Coronary artery (tissue), 2 donors: ENCODE measurements at regions not wholly inside any gene's neighbourhood (a gene's known extent, or its start where the extent isn't known, plus 50 kb on each side); places are given as distances from the start of the nearest gene placed in this dataset.
A peak's percentile ranks its signal among the peaks of the same experiment; 100 is the strongest.
"Not testable (repeated sequence)": the region's sequence is repeated elsewhere in the genome, so short reads cannot be mapped to it uniquely, and the experiment has no call there.

Source experiments
- DNase-seq: peaks from one replicate; pipeline ENCODE4 v3.0.0-alpha.2; 2017; ENCODE audit warnings: low spot score
- H3K27ac ChIP-seq, 2 donors: fragments of 200-600 bp; sonication (generic); one replicate each; pipeline ENCODE4 v1.5.1; 2016 to 2019
- H3K4me3 ChIP-seq: fragments of 200-600 bp; sonication (generic); 2 replicates; pipeline ENCODE4 v1.5.1; 2016; ENCODE audit warnings: mild to moderate bottlenecking, moderate library complexity
- CTCF ChIP-seq: fragments of 200-600 bp; sonication (generic); IDR thresholded peaks from one replicate; pipeline ENCODE4 v1.5.1; 2019; ENCODE audit warnings: antibody characterized with exemption

GRCh38 chr16:66032841-66033240, 333.6 kb upstream of the CDH5 start:
- DNase-seq, result no peak
- no peak for TF ChIP-seq CTCF

GRCh38 chr16:66030036-66030435, 336.5 kb upstream of the CDH5 start:
- TF ChIP-seq CTCF, result no peak
- Histone ChIP-seq H3K4me3 (no peak overlapping the region), H3K27ac (peak overlapping the region in 1 of 2 donors; percentile 34)
- DNase-seq, result no peak

More at GRCh38 chr16:66032841-66033240, 333.6 kb upstream of the CDH5 start:
- no peak overlapping the region for H3K4me3 ChIP-seq
- H3K27ac ChIP-seq, result no peak overlapping the region

- TF ChIP-seq CTCF, result no peak
- DNase-seq, result peak; percentile 56
- Histone ChIP-seq H3K4me3 (no peak overlapping the region), H3K27ac (peak overlapping the region in 1 of 2 donors; percentile 69)
Measured at GRCh38 chr16:66028510-66029216, 337.8 kb upstream of the CDH5 start.

- peak; percentile 31 for DNase-seq
- no peak for TF ChIP-seq CTCF
- H3K27ac ChIP-seq, result no peak overlapping the region
Measured at GRCh38 chr16:66026787-66027330, 339.6 kb upstream of the CDH5 start.

GRCh38 chr16:66026211-66026610, 340.3 kb upstream of the CDH5 start:
- Histone ChIP-seq H3K4me3 (no peak overlapping the region), H3K27ac (no peak overlapping the region)
- no peak for TF ChIP-seq CTCF
- DNase-seq, result peak; percentile 58

More at GRCh38 chr16:66026787-66027330, 339.6 kb upstream of the CDH5 start:
- no peak overlapping the region for H3K4me3 ChIP-seq

- TF ChIP-seq CTCF, result no peak
- no peak overlapping the region for H3K27ac ChIP-seq
- no peak overlapping the region for H3K4me3 ChIP-seq
- DNase-seq, result no peak
Measured at GRCh38 chr16:66025751-66026150, 340.7 kb upstream of the CDH5 start.

- H3K27ac ChIP-seq, H3K4me3 ChIP-seq, DNase-seq: not testable (repeated sequence)
Measured at GRCh38 chr16:66024567-66024966, 341.9 kb upstream of the CDH5 start.
